Left ventricle myocardium inferior (tissue), 1 donor: ENCODE measurements at regions not wholly inside any gene's neighbourhood (a gene's known extent, or its start where the extent isn't known, plus 50 kb on each side); places are given as distances from the start of the nearest gene placed in this dataset.
"Not testable (repeated sequence)": the region's sequence is repeated elsewhere in the genome, so short reads cannot be mapped to it uniquely, and the experiment has no call there.

Experiments
- DNase-seq: peaks from one replicate; pipeline ENCODE4 v3.0.0-alpha.2; 2020
- H3K27ac ChIP-seq: fragments of 200-600 bp; replicated peaks from 2 replicates; pipeline ENCODE4 v1.8.0; 2021
- H3K27me3 ChIP-seq: fragments of 200-600 bp; 2 replicates; pipeline ENCODE4 v1.8.0; 2021; ENCODE audit warnings: low read depth
- H3K36me3 ChIP-seq: fragments of 200-600 bp; 2 replicates; pipeline ENCODE4 v1.8.0; 2021
- H3K4me1 ChIP-seq: fragments of 200-600 bp; 2 replicates; pipeline ENCODE4 v1.8.0; 2021
- H3K4me3 ChIP-seq: fragments of 200-600 bp; 2 replicates; pipeline ENCODE4 v1.8.0; 2021; ENCODE audit warnings: mild to moderate bottlenecking, moderate library complexity
- H3K9me3 ChIP-seq: fragments of 200-600 bp; replicated peaks from 2 replicates; pipeline ENCODE4 v1.8.0; 2021
- intact Hi-C: fragments of 100-400 bp; cut with micrococcal nuclease; formaldehyde crosslinking; loops from one replicate; pipeline ENCODE4 v1.11.0; 2022
- TF ChIP-seq, protein P1 (sequence below): fragments of 200-600 bp; IDR thresholded peaks from 2 replicates; pipeline ENCODE4 v1.8.0; 2021; ENCODE audit warnings: antibody characterized with exemption, mild to moderate bottlenecking, borderline replicate concordance
- donor health status: DM: no; HTN: yes; CAD: no; lungs with severe emphysema.

DNA sequence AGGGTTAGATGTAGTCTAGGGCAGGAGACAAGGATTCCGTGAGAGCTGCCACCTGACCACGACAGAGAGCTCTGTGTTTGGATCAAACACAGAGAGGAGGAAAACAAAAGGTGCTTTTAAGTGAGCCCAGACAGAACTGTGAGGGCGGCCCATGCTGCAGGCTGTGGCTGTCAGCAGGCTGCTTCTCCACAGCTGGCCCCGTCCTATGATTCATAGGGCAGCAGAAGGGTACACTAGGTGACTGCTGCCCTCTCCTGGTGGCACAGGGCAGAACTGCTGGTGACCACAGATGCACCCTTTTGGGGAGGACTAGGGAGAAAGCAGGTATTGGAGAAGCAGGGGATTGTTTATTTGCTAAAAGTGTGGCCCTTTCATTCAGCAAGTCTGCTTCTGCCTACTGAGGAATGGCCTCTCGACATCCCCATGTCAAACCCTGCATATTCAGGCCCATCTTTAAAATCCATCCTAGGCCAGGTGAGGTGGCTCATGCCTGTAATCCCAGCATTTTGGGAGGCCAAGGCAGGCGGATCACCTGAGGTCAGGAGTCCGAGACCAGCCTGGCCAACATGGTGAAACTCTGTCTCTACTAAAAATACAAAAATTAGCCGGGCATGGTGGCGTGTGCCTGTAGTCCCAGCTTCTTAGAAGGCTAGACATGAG is 234.4 kb upstream of the FRG2C start:
- intact Hi-C loops, H3K9me3 ChIP-seq, H3K4me3 ChIP-seq, H3K27me3 ChIP-seq: not testable (repeated sequence)
- Histone ChIP-seq H3K4me1 (peaks cover 31% of the 10 kb centered on the region), H3K27ac (peak overlapping the region; percentile 23), H3K36me3 (peaks cover 30% of the 10 kb centered on the region)
- TF ChIP-seq, protein P1, sequence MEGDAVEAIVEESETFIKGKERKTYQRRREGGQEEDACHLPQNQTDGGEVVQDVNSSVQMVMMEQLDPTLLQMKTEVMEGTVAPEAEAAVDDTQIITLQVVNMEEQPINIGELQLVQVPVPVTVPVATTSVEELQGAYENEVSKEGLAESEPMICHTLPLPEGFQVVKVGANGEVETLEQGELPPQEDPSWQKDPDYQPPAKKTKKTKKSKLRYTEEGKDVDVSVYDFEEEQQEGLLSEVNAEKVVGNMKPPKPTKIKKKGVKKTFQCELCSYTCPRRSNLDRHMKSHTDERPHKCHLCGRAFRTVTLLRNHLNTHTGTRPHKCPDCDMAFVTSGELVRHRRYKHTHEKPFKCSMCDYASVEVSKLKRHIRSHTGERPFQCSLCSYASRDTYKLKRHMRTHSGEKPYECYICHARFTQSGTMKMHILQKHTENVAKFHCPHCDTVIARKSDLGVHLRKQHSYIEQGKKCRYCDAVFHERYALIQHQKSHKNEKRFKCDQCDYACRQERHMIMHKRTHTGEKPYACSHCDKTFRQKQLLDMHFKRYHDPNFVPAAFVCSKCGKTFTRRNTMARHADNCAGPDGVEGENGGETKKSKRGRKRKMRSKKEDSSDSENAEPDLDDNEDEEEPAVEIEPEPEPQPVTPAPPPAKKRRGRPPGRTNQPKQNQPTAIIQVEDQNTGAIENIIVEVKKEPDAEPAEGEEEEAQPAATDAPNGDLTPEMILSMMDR = peak; percentile 84
- DNase-seq = peak; percentile 72

DNA sequence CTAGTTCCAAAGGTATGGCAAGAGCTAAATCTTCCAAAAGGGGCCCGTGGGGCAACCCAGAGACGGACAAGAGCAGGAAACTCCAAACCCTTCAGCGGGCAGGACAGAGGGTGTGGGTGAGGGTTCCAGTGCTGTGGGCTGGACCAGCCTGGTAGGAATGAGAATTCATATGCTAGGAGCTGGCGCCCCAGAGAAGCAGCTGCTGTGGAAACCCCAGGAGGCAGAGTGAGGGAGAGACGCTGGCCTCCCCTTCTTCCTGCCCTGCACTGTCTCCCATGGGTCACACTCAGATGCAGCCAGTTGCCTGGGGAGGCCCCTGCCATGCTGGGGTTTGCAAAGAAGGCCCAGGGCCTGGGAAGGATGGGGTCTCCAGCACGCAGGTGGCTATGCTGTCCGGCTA is 233.7 kb upstream of the FRG2C start:
- H3K36me3 ChIP-seq = peaks cover 28% of the 10 kb centered on the region
- H3K9me3 ChIP-seq, H3K4me3 ChIP-seq, DNase-seq, H3K27me3 ChIP-seq, H3K27ac ChIP-seq, intact Hi-C loops: not testable (repeated sequence)
- H3K4me1 ChIP-seq = peaks cover 34% of the 10 kb centered on the region

DNA sequence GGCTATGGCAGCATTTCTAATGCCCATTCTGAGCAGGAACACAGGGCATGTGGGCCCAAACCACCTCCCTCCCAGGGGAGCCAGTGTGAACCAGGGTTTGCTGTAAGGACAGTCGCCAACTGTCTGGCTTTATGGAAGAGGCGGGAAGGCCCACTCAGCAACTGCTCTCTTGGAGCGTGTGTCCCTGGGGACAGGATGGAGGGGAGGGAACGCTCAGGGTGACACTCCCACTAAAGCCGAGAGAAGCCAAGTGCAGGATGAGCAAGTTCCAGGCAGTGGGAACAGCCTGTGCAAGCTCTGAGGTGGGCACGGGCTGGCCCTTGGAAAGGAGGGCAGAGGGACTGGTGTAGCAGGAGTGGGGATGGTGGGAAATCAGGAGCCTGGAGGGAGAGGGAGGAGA is 233.0 kb upstream of the FRG2C start:
- Histone ChIP-seq H3K36me3 (peaks cover 21% of the 10 kb centered on the region), H3K4me1 (peaks cover 38% of the 10 kb centered on the region)
- DNase-seq, H3K4me3 ChIP-seq, H3K27ac ChIP-seq, intact Hi-C loops, H3K9me3 ChIP-seq, H3K27me3 ChIP-seq: not testable (repeated sequence)

DNA sequence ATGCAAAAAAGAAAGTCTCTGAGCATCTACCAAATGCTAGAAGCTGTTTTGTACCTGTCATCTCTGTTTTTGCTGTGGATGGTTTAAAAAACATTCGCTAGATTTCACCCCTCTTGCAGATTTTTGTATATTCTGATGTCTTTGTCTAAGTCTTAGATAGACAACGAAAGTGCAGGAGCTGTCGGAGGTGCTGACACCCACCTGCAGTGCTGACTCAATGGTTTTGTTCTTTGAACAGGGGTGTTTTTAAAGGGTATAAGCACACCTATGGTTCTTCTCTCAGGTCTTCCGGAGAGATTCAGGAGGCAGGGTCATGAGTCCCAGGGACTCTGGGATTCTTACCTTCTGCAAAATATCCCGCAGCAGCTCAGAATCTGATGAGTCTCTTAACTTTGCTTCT is 231.7 kb upstream of the FRG2C start:
- intact Hi-C loops, H3K4me3 ChIP-seq, DNase-seq, H3K9me3 ChIP-seq, H3K27me3 ChIP-seq: not testable (repeated sequence)
- H3K4me1 ChIP-seq = peaks cover 42% of the 10 kb centered on the region
- peaks cover 18% of the 10 kb centered on the region for H3K36me3 ChIP-seq
- peak overlapping the region; percentile 90 for H3K27ac ChIP-seq

DNA sequence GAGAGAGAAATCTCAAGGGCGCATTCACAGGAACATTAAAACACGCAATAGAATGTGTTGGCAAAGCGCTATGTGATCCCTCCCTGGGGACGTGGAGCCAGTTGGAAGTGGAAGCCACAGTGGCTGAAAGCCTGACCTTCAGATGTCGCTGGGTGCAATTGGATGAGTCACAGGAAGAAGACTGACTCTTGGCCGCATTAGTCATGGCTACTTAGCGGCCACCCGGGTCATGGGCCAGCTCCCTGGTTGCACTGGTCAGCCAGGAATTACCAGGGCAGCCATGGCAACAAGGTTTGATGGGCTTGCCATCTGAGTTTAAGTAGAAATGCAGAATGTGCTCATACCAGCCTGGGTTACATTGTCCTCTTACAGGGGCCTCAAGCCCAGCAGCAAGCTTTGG is 231.2 kb upstream of the FRG2C start:
- H3K4me1 ChIP-seq = peaks cover 42% of the 10 kb centered on the region
- peak overlapping the region; percentile 90 for H3K27ac ChIP-seq
- H3K27me3 ChIP-seq, H3K4me3 ChIP-seq, H3K9me3 ChIP-seq, intact Hi-C loops: not testable (repeated sequence)
- DNase-seq = peak; percentile 63
- peaks cover 17% of the 10 kb centered on the region for H3K36me3 ChIP-seq

DNA sequence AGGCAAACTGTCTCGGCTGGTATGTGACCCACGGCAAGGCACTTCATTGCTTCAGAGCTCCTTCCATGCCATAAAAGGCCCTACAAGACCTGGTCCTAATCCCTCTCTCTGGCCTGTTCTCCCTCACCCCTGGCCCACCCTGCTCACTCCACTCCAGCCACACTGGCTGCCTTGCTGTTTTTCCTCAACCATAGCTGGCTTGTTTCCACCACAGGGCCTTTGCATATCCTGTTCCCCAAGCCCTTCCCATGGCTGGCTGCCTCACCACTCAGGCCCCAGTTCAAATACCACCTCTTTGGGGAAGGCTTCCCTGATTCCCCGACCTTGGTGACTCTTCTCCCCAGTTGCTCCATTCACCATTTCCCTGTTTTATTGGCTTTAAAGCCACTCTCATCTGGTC is 230.8 kb upstream of the FRG2C start:
- Histone ChIP-seq H3K4me1 (peaks cover 42% of the 10 kb centered on the region), H3K36me3 (peaks cover 15% of the 10 kb centered on the region), H3K27ac (peak overlapping the region; percentile 90)
- H3K27me3 ChIP-seq, H3K4me3 ChIP-seq, intact Hi-C loops, DNase-seq, H3K9me3 ChIP-seq: not testable (repeated sequence)

DNA sequence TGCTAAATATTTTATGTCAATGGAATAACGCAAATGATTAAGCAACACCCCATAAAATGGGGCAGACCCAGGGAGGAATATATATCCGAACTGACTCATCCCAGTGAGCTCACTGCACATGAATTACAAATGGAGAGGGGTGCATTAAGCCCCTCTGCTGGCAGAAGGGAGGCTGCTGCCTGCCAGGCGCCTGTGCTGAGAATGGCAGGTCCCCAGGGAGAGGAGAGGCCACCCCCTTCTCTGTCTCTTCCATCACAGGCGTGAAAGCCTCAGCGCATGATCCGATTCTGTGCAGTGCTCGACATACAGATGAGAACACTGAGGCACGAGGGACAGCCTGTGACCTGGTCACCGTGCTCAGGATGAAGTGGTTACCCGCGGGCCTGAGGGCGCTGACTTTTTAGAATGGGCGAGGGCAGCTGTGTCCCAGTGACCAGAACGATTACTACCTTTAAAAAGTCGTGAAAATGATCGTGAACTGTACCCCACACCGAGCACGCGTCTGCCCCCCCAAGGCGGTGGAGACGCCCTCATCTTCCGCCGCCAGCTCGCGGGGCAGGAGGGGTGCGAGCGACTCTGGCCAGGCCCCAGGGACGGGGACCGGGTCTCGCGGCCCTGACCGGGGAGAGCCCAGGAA is 229.7 kb upstream of the FRG2C start:
- H3K9me3 ChIP-seq, H3K27me3 ChIP-seq, DNase-seq, intact Hi-C loops: not testable (repeated sequence)
- peak overlapping the region; percentile 90 for H3K27ac ChIP-seq
- H3K4me3 ChIP-seq = peak overlapping the region; percentile 92
- H3K4me1 ChIP-seq = peaks cover 40% of the 10 kb centered on the region
- peaks cover 15% of the 10 kb centered on the region for H3K36me3 ChIP-seq

DNA sequence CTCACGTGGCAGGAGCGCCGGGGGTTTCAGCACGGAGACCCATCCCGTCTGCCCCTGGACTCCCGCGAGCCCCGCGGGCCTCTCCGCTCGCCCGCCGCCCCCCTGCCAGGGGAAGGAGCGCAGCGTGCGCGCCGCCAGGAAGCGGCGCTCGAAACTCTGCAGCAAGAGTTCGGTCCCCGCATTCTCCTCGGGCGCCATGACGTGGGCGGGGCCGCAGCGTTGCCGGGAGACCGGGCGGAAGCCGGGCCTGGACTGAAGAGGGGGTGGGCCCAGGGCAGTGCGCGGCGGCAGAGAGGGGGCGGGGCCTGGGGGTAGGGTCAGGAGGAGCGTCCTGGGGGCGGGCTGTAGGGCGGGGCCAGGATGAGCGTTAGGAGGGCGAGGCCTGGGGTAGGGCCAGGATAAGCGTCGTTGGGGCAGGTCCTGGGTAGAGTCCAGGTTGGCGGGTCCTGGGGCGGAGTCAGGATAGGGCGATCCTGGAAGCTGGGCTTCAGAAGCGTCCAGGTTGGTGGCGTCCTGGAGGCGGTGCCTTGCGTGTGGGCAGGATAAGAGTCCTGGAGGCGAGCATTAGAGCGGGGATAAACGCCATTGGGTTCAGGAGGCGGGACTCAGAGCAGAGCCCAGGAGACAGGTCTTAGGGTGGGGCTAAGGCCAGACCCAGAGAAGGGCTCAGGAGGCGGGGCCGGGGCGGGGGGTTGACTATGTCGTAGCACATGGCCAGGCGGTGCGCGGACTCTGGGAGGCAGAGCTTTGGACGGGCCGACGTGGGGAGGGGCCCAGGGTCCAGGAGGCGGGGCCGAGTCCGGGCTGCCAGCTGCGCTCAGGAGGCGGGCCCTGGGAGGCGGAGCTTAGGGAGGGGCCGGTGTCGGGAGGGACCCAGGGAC is 229.0 kb upstream of the FRG2C start:
- intact Hi-C loops = not testable (repeated sequence)

DNA sequence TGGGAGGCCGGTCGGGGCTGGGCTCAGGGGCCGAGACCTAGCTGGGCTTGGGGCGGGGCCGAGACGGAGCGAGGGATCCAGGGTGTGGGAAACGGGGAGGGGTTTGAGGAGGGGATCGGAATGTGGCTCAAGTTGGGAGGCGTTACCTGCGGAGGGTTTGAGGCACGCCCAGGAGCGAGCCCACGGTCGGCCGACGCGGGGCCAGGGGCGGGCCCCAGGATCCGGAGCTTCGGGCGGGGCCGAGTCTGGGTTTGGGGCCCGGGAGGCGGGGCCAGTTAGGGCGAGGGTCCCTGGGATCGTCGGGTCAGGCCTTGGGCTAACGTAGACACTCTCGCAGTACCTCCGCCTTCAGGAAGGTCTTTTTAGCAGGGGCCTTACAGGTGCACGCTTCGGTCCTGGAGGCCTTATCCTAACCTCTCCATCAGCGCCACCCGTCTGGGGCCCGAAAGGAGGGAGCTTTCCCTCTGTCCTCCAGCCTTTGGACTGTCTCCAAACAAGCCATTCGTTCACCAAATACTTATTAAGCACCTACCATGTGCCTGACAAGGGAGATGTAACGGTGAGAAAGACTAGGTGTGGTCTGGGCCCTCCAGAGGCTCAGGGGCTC is 228.2 kb upstream of the FRG2C start:
- Histone ChIP-seq H3K4me3 (peak overlapping the region; percentile 92), H3K4me1 (peaks cover 37% of the 10 kb centered on the region), H3K27ac (peak overlapping the region; percentile 90)
- intact Hi-C loops, DNase-seq, H3K9me3 ChIP-seq, H3K36me3 ChIP-seq, H3K27me3 ChIP-seq: not testable (repeated sequence)

More for the DNA sequence above, 229.0 kb upstream of the FRG2C start:
- H3K4me3 ChIP-seq = peak overlapping the region; percentile 92
- H3K27ac ChIP-seq = peak overlapping the region; percentile 90
- peaks cover 37% of the 10 kb centered on the region for H3K4me1 ChIP-seq
- not testable (repeated sequence) for H3K27me3 ChIP-seq, H3K9me3 ChIP-seq
- H3K36me3 ChIP-seq = peaks cover 12% of the 10 kb centered on the region
- peak; percentile 99 for DNase-seq

DNA sequence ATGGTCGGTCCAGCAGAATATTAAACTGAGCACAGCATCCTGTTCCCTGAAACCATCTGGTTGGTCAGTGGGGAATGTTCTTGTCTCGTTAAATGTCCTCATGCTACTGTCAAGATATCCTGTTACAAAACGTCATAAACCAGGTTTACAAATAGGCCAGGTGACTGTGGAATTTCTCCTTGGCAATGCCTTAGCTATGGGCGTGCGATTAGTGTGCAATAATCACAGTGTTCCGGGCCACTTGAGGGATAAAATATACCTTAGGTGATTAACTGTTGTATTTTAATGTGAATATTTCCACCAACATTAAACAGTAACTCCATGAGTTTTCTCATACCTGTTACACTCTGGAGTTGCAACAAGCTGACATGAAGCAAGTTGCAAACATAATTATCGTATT is 223.1 kb upstream of the FRG2C start:
- H3K27me3 ChIP-seq, H3K4me3 ChIP-seq, H3K9me3 ChIP-seq, H3K4me1 ChIP-seq, H3K27ac ChIP-seq, intact Hi-C loops, DNase-seq, H3K36me3 ChIP-seq: not testable (repeated sequence)

DNA sequence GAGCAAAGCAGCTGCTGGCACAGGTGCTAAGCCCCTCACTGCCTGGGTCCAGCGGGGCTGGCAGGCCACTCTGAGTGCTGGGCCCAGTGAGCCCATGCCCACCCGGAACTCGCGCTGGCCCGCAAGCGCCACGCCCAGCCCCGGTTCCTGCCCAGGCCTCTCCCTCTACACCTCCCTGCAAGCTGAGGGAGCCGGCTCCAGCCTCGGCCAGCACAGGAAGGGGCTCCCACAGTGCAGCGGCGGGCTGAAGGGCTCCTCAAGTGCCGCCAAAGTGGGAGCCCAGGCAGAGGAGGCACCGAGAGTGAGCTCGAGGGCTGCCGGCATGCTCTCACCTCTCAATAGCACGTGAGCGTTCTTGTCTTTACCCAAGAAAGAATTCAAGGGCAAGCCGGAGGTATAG is 219.5 kb upstream of the FRG2C start:
- DNase-seq, intact Hi-C loops, H3K27ac ChIP-seq, H3K4me3 ChIP-seq, H3K27me3 ChIP-seq, H3K9me3 ChIP-seq, H3K36me3 ChIP-seq, H3K4me1 ChIP-seq: not testable (repeated sequence)

DNA sequence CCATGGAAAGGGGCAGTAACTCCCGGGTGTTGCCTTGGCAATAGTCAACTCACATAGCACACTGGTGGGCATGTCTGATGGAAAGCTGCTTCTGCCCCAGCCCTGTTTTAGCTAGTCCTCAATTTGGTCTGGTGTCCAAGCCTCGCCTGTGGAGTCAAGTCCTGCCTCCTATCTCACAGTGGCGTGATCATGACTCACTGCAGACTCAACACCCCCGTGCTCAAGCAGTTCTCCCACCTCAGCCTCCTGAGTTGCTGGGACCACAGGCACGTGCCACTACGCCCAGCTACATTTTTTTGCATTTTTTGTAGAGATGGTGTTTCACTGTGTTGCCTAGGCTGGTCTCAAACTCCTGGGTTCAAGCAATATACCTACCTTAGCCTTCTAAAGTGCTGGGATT is 218.9 kb upstream of the FRG2C start:
- H3K4me3 ChIP-seq, H3K4me1 ChIP-seq, H3K27me3 ChIP-seq, H3K27ac ChIP-seq, H3K9me3 ChIP-seq, DNase-seq, intact Hi-C loops, H3K36me3 ChIP-seq: not testable (repeated sequence)
